ENCODE measurements at regions not wholly inside any gene's neighbourhood (a gene's known extent, or its start where the extent isn't known, plus 50 kb on each side); places are given as distances from the start of the nearest gene placed in this dataset.

DNA sequence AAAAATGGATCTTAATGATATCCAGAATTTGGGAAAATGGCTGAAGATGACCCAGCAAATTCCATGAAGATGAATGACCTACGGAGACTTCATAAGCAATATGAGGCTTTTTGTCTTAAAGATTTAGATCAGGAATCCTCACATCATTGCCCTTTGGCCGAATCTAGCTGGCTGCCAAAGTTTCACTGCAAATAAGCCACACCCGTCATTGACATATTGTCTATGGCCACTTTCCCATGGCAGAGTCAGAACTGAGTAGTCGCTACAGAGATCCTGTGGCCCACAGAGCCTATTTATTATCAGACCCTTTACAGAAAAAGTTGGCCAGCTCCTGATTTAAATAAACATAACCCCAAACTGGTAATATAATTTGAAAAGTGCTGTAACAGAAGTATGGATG is 307.4 kb upstream of the RARB start:
- TF ChIP-seq, protein P1, sequence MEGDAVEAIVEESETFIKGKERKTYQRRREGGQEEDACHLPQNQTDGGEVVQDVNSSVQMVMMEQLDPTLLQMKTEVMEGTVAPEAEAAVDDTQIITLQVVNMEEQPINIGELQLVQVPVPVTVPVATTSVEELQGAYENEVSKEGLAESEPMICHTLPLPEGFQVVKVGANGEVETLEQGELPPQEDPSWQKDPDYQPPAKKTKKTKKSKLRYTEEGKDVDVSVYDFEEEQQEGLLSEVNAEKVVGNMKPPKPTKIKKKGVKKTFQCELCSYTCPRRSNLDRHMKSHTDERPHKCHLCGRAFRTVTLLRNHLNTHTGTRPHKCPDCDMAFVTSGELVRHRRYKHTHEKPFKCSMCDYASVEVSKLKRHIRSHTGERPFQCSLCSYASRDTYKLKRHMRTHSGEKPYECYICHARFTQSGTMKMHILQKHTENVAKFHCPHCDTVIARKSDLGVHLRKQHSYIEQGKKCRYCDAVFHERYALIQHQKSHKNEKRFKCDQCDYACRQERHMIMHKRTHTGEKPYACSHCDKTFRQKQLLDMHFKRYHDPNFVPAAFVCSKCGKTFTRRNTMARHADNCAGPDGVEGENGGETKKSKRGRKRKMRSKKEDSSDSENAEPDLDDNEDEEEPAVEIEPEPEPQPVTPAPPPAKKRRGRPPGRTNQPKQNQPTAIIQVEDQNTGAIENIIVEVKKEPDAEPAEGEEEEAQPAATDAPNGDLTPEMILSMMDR (IDR thresholded peaks at IDR 0.05; ENCODE audit: control extremely low read depth in 1 of 3, insufficient read depth in 1 of 3, low read depth in 1 of 3, low read length in 3 of 3) = no peak
- TF ChIP-seq POLR2A (IDR thresholded peaks at IDR 0.05; ENCODE audit: control extremely low read depth in 1 of 2, low read depth in 2 of 2, low read length in 2 of 2) = no peak
- TF ChIP-seq CHD2 (IDR thresholded peaks at IDR 0.05; ENCODE audit: low read length) = no peak

Data from H1 (cell line).